Ishikawa (cell line): ENCODE measurements at regions not wholly inside any gene's neighbourhood (a gene's known extent, or its start where the extent isn't known, plus 50 kb on each side); places are given as distances from the start of the nearest gene placed in this dataset.

Source experiments
- CEBPB ChIP-seq: IDR thresholded peaks from 2 replicates; pipeline ENCODE4 v1.6.1; 2012
- CREB1 ChIP-seq: IDR thresholded peaks from 2 replicates; pipeline ENCODE4 v1.6.1; 2012; ENCODE audit warnings: low read depth
- EGR1 ChIP-seq: IDR thresholded peaks from 2 replicates; pipeline ENCODE4 v1.6.1; 2012
- EP300 ChIP-seq: IDR thresholded peaks from 2 replicates; pipeline ENCODE4 v1.6.1; 2012; ENCODE audit warnings: borderline replicate concordance
- RAD21 ChIP-seq: IDR thresholded peaks from 2 replicates; pipeline ENCODE4 v1.6.1; 2012; ENCODE audit warnings: low read depth
- TAF1 ChIP-seq: IDR thresholded peaks from 2 replicates; pipeline ENCODE4 v1.6.1; 2012; ENCODE audit warnings: low read depth, mild to moderate bottlenecking
- YY1 ChIP-seq: IDR thresholded peaks from 2 replicates; pipeline ENCODE4 v1.6.1; 2012; ENCODE audit warnings: low read depth
- TF ChIP-seq, protein P1 (sequence below): IDR thresholded peaks from 2 replicates; pipeline ENCODE4 v1.6.1; 2012
- TF ChIP-seq, protein P2 (sequence below): IDR thresholded peaks from 2 replicates; pipeline ENCODE4 v1.6.1; 2012; ENCODE audit warnings: low read depth, mild to moderate bottlenecking
- TF ChIP-seq, protein P3 (sequence below): IDR thresholded peaks from 2 replicates; pipeline ENCODE4 v1.6.1; 2012

DNA sequence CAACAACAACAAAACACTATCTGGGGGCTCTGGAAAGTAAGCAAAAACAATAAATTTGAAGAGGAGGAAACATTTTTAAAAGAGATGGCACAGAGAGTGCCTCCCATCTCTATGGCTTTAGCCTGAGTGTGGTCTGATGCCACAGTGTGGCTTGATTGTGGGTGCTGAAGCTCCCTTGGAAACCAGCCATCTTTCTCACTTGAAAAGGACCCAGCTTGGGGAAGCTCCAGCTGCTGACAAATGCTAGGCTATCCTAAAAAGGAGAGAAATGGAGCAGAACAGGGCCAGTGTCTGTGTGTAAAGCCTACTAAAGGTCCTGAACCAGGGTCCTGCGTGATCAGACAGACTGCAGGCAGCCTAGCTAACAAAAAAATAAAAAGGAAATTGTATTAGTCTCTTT is 642.0 kb upstream of the PTBP2 start:
- TF ChIP-seq, protein P1, sequence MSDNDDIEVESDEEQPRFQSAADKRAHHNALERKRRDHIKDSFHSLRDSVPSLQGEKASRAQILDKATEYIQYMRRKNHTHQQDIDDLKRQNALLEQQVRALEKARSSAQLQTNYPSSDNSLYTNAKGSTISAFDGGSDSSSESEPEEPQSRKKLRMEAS = no peak
- no peak for TF ChIP-seq CREB1
- TF ChIP-seq EGR1 = no peak
- TF ChIP-seq RAD21 = no peak
- TF ChIP-seq YY1 = no peak
- no peak for TF ChIP-seq TAF1
- TF ChIP-seq, protein P2, sequence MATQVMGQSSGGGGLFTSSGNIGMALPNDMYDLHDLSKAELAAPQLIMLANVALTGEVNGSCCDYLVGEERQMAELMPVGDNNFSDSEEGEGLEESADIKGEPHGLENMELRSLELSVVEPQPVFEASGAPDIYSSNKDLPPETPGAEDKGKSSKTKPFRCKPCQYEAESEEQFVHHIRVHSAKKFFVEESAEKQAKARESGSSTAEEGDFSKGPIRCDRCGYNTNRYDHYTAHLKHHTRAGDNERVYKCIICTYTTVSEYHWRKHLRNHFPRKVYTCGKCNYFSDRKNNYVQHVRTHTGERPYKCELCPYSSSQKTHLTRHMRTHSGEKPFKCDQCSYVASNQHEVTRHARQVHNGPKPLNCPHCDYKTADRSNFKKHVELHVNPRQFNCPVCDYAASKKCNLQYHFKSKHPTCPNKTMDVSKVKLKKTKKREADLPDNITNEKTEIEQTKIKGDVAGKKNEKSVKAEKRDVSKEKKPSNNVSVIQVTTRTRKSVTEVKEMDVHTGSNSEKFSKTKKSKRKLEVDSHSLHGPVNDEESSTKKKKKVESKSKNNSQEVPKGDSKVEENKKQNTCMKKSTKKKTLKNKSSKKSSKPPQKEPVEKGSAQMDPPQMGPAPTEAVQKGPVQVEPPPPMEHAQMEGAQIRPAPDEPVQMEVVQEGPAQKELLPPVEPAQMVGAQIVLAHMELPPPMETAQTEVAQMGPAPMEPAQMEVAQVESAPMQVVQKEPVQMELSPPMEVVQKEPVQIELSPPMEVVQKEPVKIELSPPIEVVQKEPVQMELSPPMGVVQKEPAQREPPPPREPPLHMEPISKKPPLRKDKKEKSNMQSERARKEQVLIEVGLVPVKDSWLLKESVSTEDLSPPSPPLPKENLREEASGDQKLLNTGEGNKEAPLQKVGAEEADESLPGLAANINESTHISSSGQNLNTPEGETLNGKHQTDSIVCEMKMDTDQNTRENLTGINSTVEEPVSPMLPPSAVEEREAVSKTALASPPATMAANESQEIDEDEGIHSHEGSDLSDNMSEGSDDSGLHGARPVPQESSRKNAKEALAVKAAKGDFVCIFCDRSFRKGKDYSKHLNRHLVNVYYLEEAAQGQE = no peak
- no peak for TF ChIP-seq EP300
- TF ChIP-seq, protein P3, sequence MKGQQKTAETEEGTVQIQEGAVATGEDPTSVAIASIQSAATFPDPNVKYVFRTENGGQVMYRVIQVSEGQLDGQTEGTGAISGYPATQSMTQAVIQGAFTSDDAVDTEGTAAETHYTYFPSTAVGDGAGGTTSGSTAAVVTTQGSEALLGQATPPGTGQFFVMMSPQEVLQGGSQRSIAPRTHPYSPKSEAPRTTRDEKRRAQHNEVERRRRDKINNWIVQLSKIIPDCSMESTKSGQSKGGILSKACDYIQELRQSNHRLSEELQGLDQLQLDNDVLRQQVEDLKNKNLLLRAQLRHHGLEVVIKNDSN = no peak
- TF ChIP-seq CEBPB = no peak
